GM12878 (cell line): ENCODE measurements at regions not wholly inside any gene's neighbourhood (a gene's known extent, or its start where the extent isn't known, plus 50 kb on each side); places are given as distances from the start of the nearest gene placed in this dataset.

Source experiments
- ATAC-seq: fragments of 200-7000 bp; cut with Tn5 transposase; 3 replicates; pipeline ENCODE4 v1.9.1; 2020; ENCODE audit warnings: mild to moderate bottlenecking, moderate library complexity
- BruUV-seq: library from RNA; stranded (reverse); fragments of 400-500 nt; replicated peaks from 2 replicates; lab custom pipeline; 2021; lab: Mats Ljungman, UMichigan
- CTCF ChIA-PET: fragments of 300-600 bp; sonication (Branson Sonifier 250); formaldehyde crosslinking; extraction: SDS; loops from one replicate; lab custom pipeline; 2021; ENCODE audit warnings: inconsistent platforms; lab: Yijun Ruan, JAX
- POLR2A ChIA-PET: fragments of 350-600 bp; formaldehyde crosslinking; extraction: SDS; loops from one replicate; lab custom pipeline; 2021; ENCODE audit warnings: inconsistent platforms; lab: Charles Lee
- RAD21 ChIA-PET: fragments of 300-600 bp; sonication (Branson Sonifier 250); formaldehyde crosslinking; loops from one replicate; lab custom pipeline; 2023; ENCODE audit warnings: antibody characterized with exemption; ENCODE audit not compliant: unreplicated experiment; lab: Charles Lee
- SMC1A ChIA-PET: fragments of 300-600 bp; sonication (Branson Sonifier 250); formaldehyde crosslinking; loops from one replicate; lab custom pipeline; 2023; ENCODE audit not compliant: unreplicated experiment, uncharacterized antibody; lab: Charles Lee
- DNase-seq: peaks from one replicate; pipeline ENCODE4 v3.0.0-alpha.2; 2011; ENCODE audit warnings: low read depth, low spot score
- FAIRE-seq: peaks from 3 replicates; lab custom pipeline; 2011; peaks lifted over from hg19 to GRCh38; lab: Jason Lieb, UNC
- H2AFZ ChIP-seq: 2 replicates; pipeline ENCODE4 v1.6.0; 2011; ENCODE audit warnings: low read depth, low read length, control low read depth; ENCODE audit not compliant: control insufficient read depth
- H3K27ac ChIP-seq: 2 replicates; pipeline ENCODE4 v1.5.1; 2011; ENCODE audit warnings: control low read depth; ENCODE audit not compliant: control insufficient read depth, insufficient read depth
- H3K27me3 ChIP-seq, 2 experiments: replicated peaks in 1 of 2; 2 replicates each; pipeline versions ENCODE4 v1.6.0 to v1.6.1; 2011; ENCODE audit warnings: low read length in 1 of 2; ENCODE audit not compliant: control insufficient read depth in 2 of 2, insufficient read depth in 2 of 2
- H3K36me3 ChIP-seq, 2 experiments: 2 replicates each; pipeline ENCODE4 v1.5.1; 2011; ENCODE audit warnings: low read length in 1 of 2; ENCODE audit not compliant: control insufficient read depth in 2 of 2, insufficient read depth in 2 of 2
- H3K4me1 ChIP-seq: 2 replicates; pipeline ENCODE4 v1.6.1; 2011; ENCODE audit warnings: mild to moderate bottlenecking, low read length, moderate library complexity, mixed read lengths; ENCODE audit not compliant: control insufficient read depth, insufficient read depth
- H3K4me2 ChIP-seq: 2 replicates; pipeline ENCODE4 v1.6.0; 2011; ENCODE audit warnings: control low read depth; ENCODE audit not compliant: control insufficient read depth, insufficient read depth
- H3K4me3 ChIP-seq: fragments of 200-600 bp; sonication (generic); 2 replicates; pipeline ENCODE4 v1.5.1; 2016
- H3K79me2 ChIP-seq: 2 replicates; pipeline ENCODE4 v1.6.0; 2011; ENCODE audit warnings: low read length; ENCODE audit not compliant: control insufficient read depth, insufficient read depth
- H3K9ac ChIP-seq: 2 replicates; pipeline ENCODE4 v1.8.0; 2011; ENCODE audit warnings: low read length, control low read depth, mixed read lengths; ENCODE audit not compliant: control insufficient read depth, insufficient read depth
- H3K9me3 ChIP-seq: replicated peaks from 3 replicates; pipeline ENCODE4 v1.5.1; 2011; ENCODE audit warnings: mild to moderate bottlenecking, low read length; ENCODE audit not compliant: control insufficient read depth, insufficient read depth
- H4K20me1 ChIP-seq: 2 replicates; pipeline ENCODE4 v1.6.0; 2011; ENCODE audit not compliant: control insufficient read depth, insufficient read depth
- ASH2L ChIP-seq: fragments of 300-600, 200-600 bp; sonication (generic); IDR thresholded peaks from 2 replicates; pipeline ENCODE4 v1.6.1; 2017; ENCODE audit warnings: low read depth, mild to moderate bottlenecking, borderline replicate concordance
- CHD1 ChIP-seq: IDR thresholded peaks from 2 replicates; pipeline ENCODE4 v1.6.1; 2012; ENCODE audit warnings: low read depth, low read length, improper control_type of control experiment
- FOS ChIP-seq: IDR thresholded peaks from 3 replicates; pipeline ENCODE4 v1.6.1; 2011; ENCODE audit warnings: borderline replicate concordance; ENCODE audit not compliant: insufficient read length; ENCODE audit errors: extremely low read depth
- IRF3 ChIP-seq: fragments of 450-650 bp; IDR thresholded peaks from 2 replicates; pipeline ENCODE4 v1.6.1; 2014; ENCODE audit warnings: mild to moderate bottlenecking
- USF1 ChIP-seq: IDR thresholded peaks from 2 replicates; pipeline ENCODE4 v1.6.1; 2011; ENCODE audit warnings: borderline replicate concordance, low read depth, mild to moderate bottlenecking, moderate library complexity, mixed read lengths, low read length; ENCODE audit not compliant: insufficient read depth; ENCODE audit errors: extremely low read length
- ZBED1 ChIP-seq: IDR thresholded peaks from 2 replicates; pipeline ENCODE4 v1.6.1; 2016; ENCODE audit warnings: borderline replicate concordance
- WGBS: methylation state at CpG from one replicate; pipeline ENCODE4 v1.1.6; 2016; ENCODE audit warnings: low lambda C conversion rate; ENCODE audit not compliant: insufficient replicate concordance, insufficient coverage; ENCODE audit errors: missing lambda C conversion rate; 5-methylcytosine and 5-hydroxymethylcytosine counted together
- in situ Hi-C: fragments of 300-500 bp; cut with MboI; formaldehyde crosslinking; loops from 9 replicates; pipeline ENCODE4 v1.14.3; 2018; ENCODE audit warnings: mixed read lengths
- intact Hi-C: fragments of 100-400 bp; cut with micrococcal nuclease; formaldehyde crosslinking; loops from one replicate; pipeline ENCODE4 v1.14.2; 2022; ENCODE audit not compliant: unreplicated experiment
- TF ChIP-seq, protein P1 (sequence below): IDR thresholded peaks from 2 replicates; pipeline ENCODE4 v1.6.1; 2012; ENCODE audit warnings: low read depth, low read length, improper control_type of control experiment
- TF ChIP-seq, protein P2 (sequence below): fragments of 450-650 bp; IDR thresholded peaks from 2 replicates; pipeline ENCODE4 v1.6.1; 2018; ENCODE audit warnings: borderline replicate concordance, mild to moderate bottlenecking; ENCODE audit not compliant: partially characterized antibody

DNA sequence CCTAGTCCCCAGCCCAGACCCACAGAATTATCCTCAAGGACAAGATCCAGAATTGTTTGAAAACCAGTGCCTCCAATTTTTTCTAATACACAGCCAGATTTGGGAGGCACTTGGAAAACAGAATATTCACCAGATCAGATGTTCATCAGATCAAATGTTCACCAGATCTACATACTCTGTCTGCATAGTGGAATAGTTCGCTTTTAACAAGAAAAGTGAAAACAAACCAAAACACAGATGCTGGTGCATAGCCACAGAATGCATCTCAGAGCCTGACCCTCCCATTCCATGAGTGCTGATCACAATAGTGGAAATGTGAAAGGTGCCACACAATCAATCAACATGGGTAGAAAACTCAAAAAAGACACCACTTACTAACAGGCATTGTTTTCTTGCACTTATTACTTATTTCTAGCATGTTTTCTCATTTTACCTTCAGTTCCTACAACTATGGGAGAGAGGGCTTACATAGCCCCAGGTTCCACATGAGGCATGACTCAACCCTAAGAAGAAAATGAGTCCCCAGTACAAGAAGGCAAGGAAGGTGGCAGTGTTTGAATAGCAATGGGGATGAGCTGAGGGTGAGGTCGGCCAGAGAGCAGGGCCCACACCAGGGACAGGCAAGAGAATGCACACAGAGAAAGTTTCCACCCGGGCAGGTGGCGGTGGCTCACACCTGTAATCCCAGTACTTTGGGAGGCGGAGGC is 432.7 kb upstream of the NFE2L3 start:
- Histone ChIP-seq H2AFZ (no peak overlapping the region), H3K27me3 (no peaks in the 10 kb centered on the region; a peak in 1 of 4 replicates), H3K79me2 (no peaks in the 10 kb centered on the region), H4K20me1 (no peaks in the 10 kb centered on the region), H3K27ac (no peak overlapping the region), H3K4me2 (no peak overlapping the region), H3K36me3 (no peaks in the 10 kb centered on the region), H3K4me1 (no peaks in the 10 kb centered on the region), H3K9me3 (no peaks in the 10 kb centered on the region), H3K9ac (no peak overlapping the region), H3K4me3 (no peak overlapping the region)
- intact Hi-C loops = no loop called here
- SMC1A ChIA-PET = no interaction called here
- WGBS = 19% methylated on average over 5 of the region's 5 CpGs
- BruUV-seq = no TSS peak
- DNase-seq = no peak
- TF ChIP-seq ZBED1 (no peak), FOS (no peak), CHD1 (no peak), USF1 (no peak), IRF3 (no peak), ASH2L (no peak)
- TF ChIP-seq, protein P1, sequence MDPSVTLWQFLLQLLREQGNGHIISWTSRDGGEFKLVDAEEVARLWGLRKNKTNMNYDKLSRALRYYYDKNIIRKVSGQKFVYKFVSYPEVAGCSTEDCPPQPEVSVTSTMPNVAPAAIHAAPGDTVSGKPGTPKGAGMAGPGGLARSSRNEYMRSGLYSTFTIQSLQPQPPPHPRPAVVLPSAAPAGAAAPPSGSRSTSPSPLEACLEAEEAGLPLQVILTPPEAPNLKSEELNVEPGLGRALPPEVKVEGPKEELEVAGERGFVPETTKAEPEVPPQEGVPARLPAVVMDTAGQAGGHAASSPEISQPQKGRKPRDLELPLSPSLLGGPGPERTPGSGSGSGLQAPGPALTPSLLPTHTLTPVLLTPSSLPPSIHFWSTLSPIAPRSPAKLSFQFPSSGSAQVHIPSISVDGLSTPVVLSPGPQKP = no peak
- TF ChIP-seq, protein P2, sequence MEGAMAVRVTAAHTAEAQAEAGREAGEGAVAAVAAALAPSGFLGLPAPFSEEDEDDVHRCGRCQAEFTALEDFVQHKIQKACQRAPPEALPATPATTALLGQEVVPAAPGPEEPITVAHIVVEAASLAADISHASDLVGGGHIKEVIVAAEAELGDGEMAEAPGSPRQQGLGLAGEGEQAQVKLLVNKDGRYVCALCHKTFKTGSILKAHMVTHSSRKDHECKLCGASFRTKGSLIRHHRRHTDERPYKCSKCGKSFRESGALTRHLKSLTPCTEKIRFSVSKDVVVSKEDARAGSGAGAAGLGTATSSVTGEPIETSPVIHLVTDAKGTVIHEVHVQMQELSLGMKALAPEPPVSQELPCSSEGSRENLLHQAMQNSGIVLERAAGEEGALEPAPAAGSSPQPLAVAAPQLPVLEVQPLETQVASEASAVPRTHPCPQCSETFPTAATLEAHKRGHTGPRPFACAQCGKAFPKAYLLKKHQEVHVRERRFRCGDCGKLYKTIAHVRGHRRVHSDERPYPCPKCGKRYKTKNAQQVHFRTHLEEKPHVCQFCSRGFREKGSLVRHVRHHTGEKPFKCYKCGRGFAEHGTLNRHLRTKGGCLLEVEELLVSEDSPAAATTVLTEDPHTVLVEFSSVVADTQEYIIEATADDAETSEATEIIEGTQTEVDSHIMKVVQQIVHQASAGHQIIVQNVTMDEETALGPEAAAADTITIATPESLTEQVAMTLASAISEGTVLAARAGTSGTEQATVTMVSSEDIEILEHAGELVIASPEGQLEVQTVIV = no peak
- ATAC-seq = no peak
- RAD21 ChIA-PET = no interaction called here
- POLR2A ChIA-PET = no interaction called here
- CTCF ChIA-PET = interaction anchor here (1.7 kb wide), 1 partner anchor 132 kb away, joined by 6 read pairs; no protein-coding TSS in a partner anchor
- in situ Hi-C loops = no loop called here
- no peak for FAIRE-seq
